K562 (cell line): ENCODE measurements at regions not wholly inside any gene's neighbourhood (a gene's known extent, or its start where the extent isn't known, plus 50 kb on each side); places are given as distances from the start of the nearest gene placed in this dataset.
A peak's percentile ranks its signal among the peaks of the same experiment; 100 is the strongest.

Source experiments
- ATAC-seq: fragments of 200-7000 bp; cut with Tn5 transposase; 3 replicates; pipeline ENCODE4 v1.9.1; 2020; ENCODE audit warnings: moderate library complexity
- BruUV-seq: library from RNA; stranded (reverse); fragments of 400-500 nt; replicated peaks from 2 replicates; lab custom pipeline; 2021; lab: Mats Ljungman, UMichigan
- CTCF ChIA-PET: fragments of 300-600 bp; formaldehyde crosslinking; extraction: SDS; loops from one replicate; lab custom pipeline; 2021; ENCODE audit warnings: low intra/inter-chr PET ratio; lab: Yijun Ruan, JAX
- POLR2A ChIA-PET: fragments of 300-600, 350-650 bp; sonication (Branson Sonifier 250); formaldehyde crosslinking; extraction: SDS; loops from one replicate; lab custom pipeline; 2021; ENCODE audit warnings: antibody characterized with exemption, inconsistent platforms; lab: Yijun Ruan, JAX
- DNase-seq, 4 experiments: peaks; one replicate each; pipeline versions ENCODE4 v3.0.0 to v3.0.0-alpha.2; 2011 to 2018; ENCODE audit warnings: low spot score in 3 of 4, mixed read lengths in 3 of 4; ENCODE audit errors: extremely low read depth in 1 of 4
- FAIRE-seq: peaks from 2 replicates; lab custom pipeline; 2011; peaks lifted over from hg19 to GRCh38; lab: Jason Lieb, UNC
- H2AFZ ChIP-seq: 2 replicates; pipeline ENCODE4 v1.6.0; 2011; ENCODE audit warnings: low read depth, low read length, control low read depth, inconsistent platforms
- H3K27ac ChIP-seq: fragments of 200-600 bp; 3 replicates; pipeline ENCODE4 v1.8.0; 2011; ENCODE audit warnings: low read depth, mild to moderate bottlenecking, control low read depth, inconsistent platforms, low read length, moderate library complexity, mixed read lengths; ENCODE audit errors: extremely low read depth
- H3K27me3 ChIP-seq, 2 experiments: fragments of 300-600 bp in 1 of 2; 2 replicates in 1 of 2; 3 replicates in 1 of 2; pipeline versions ENCODE4 v1.6.0 to v1.8.0; 2011; ENCODE audit warnings: inconsistent platforms in 2 of 2, low read length in 2 of 2, mild to moderate bottlenecking in 1 of 2, mixed read lengths in 1 of 2, moderate library complexity in 1 of 2; ENCODE audit not compliant: control insufficient read depth in 2 of 2, insufficient read depth in 2 of 2
- H3K36me3 ChIP-seq: fragments of 300-600 bp; 3 replicates; pipeline ENCODE4 v1.8.0; 2011; ENCODE audit warnings: mild to moderate bottlenecking, low read length, inconsistent platforms; ENCODE audit not compliant: control insufficient read depth, insufficient read depth
- H3K4me1 ChIP-seq, 2 experiments: fragments of 200-600 bp in 1 of 2; replicated peaks in 1 of 2; 2 replicates in 1 of 2; 3 replicates in 1 of 2; pipeline versions ENCODE4 v1.5.1 to v1.8.0; 2011; ENCODE audit warnings: inconsistent platforms in 2 of 2, low read length in 2 of 2, mild to moderate bottlenecking in 1 of 2, mixed read lengths in 1 of 2, moderate library complexity in 1 of 2; ENCODE audit not compliant: control insufficient read depth in 2 of 2, insufficient read depth in 2 of 2
- H3K4me2 ChIP-seq: 2 replicates; pipeline ENCODE4 v1.6.1; 2011; ENCODE audit warnings: low read length, control low read depth, inconsistent platforms, mixed read lengths; ENCODE audit not compliant: insufficient read depth
- H3K4me3 ChIP-seq: fragments of 200-600 bp; sonication (generic), shearing (Covaris generic); 2 replicates; pipeline ENCODE4 v1.5.1; 2016; ENCODE audit warnings: control low read depth, inconsistent platforms
- H3K79me2 ChIP-seq: fragments of 200-600 bp; 3 replicates; pipeline ENCODE4 v1.8.0; 2011; ENCODE audit warnings: low read length, inconsistent platforms; ENCODE audit not compliant: control insufficient read depth, insufficient read depth
- H3K9ac ChIP-seq, 2 experiments: 2 replicates each; pipeline versions ENCODE4 v1.6.0 to v1.6.1; 2011; ENCODE audit warnings: low read depth in 2 of 2, low read length in 2 of 2, control low read depth in 1 of 2, inconsistent platforms in 1 of 2, mild to moderate bottlenecking in 1 of 2, mixed read lengths in 1 of 2; ENCODE audit not compliant: insufficient read depth in 1 of 2
- H3K9me1 ChIP-seq: one replicate; pipeline ENCODE4 v1.6.0; 2011; ENCODE audit warnings: inconsistent platforms, mild to moderate bottlenecking, low read length, moderate library complexity; ENCODE audit not compliant: control insufficient read depth, insufficient read depth
- H3K9me3 ChIP-seq: replicated peaks from 2 replicates; pipeline ENCODE4 v1.5.1; 2011; ENCODE audit warnings: low read depth, low read length, inconsistent platforms; ENCODE audit not compliant: control insufficient read depth, insufficient read depth
- H4K20me1 ChIP-seq: replicated peaks from 2 replicates; pipeline ENCODE4 v1.6.1; 2011; ENCODE audit warnings: low read length, inconsistent platforms, mixed read lengths; ENCODE audit not compliant: control insufficient read depth, insufficient read depth
- BACH1 ChIP-seq: fragments of 200-800 bp; sonication (Bioruptor generic); IDR thresholded peaks from 2 replicates; pipeline ENCODE4 v1.6.1; 2016; ENCODE audit warnings: missing genetic modification characterization, missing compliant biosample characterization
- DIDO1 ChIP-seq: fragments of 450-650 bp; IDR thresholded peaks from 2 replicates; pipeline ENCODE4 v1.6.1; 2016; ENCODE audit warnings: low read depth, missing biosample characterization, missing genetic modification characterization
- KLF6 ChIP-seq: fragments of 250-450 bp; sonication (Bioruptor Pico); IDR thresholded peaks from 2 replicates; pipeline ENCODE4 v1.4.0; 2020; ENCODE audit warnings: mild to moderate bottlenecking, moderate library complexity, borderline replicate concordance
- MAFK ChIP-seq: IDR thresholded peaks from 2 replicates; pipeline ENCODE4 v1.6.1; 2011; ENCODE audit warnings: low read length, improper control_type of control experiment
- MEIS2 ChIP-seq: fragments of 450-650 bp; IDR thresholded peaks from 2 replicates; pipeline ENCODE4 v1.6.1; 2014; ENCODE audit warnings: mild to moderate bottlenecking; ENCODE audit not compliant: partially characterized antibody
- MYNN ChIP-seq, 2 experiments: sonication (generic); formaldehyde crosslinking in 1 of 2; IDR thresholded peaks; 2 replicates each; pipeline versions ENCODE4 v1.5.0 to v1.6.1; 2016 to 2020; ENCODE audit warnings: antibody characterized with exemption in 1 of 2, missing genetic modification reagents in 1 of 2
- NCOA6 ChIP-seq: fragments of 450-650 bp; IDR thresholded peaks from 2 replicates; pipeline ENCODE4 v1.6.1; 2017; ENCODE audit warnings: mild to moderate bottlenecking
- NFIX ChIP-seq: fragments of 250-450 bp; sonication (Bioruptor Pico); IDR thresholded peaks from 2 replicates; pipeline ENCODE4 v1.4.0; 2020; ENCODE audit warnings: low read depth, mild to moderate bottlenecking, moderate library complexity
- ZNF324 ChIP-seq: fragments of 250-450 bp; sonication (Bioruptor Pico); IDR thresholded peaks from 2 replicates; pipeline ENCODE4 v1.4.0; 2020; ENCODE audit warnings: mild to moderate bottlenecking
- ZNF511 ChIP-seq: sonication (generic); formaldehyde crosslinking; IDR thresholded peaks from 2 replicates; pipeline ENCODE4 v1.8.0; 2022; ENCODE audit warnings: mild to moderate bottlenecking, missing genetic modification reagents
- ZNF592 ChIP-seq: fragments of 450-650 bp; IDR thresholded peaks from 2 replicates; pipeline ENCODE4 v1.6.1; 2017; ENCODE audit warnings: antibody characterized with exemption, mild to moderate bottlenecking
- ZNF696 ChIP-seq: fragments of 250-450 bp; sonication (Bioruptor Pico); conservative IDR thresholded peaks from 2 replicates; pipeline ENCODE4 v1.4.0; 2020; ENCODE audit warnings: mild to moderate bottlenecking, moderate library complexity
- WGBS: fragments of 100-300 bp; shearing (Covaris generic); methylation state at CpG from one replicate; pipeline ENCODE4 v1.1.6; 2016; ENCODE audit warnings: low coverage, mixed read lengths; ENCODE audit not compliant: insufficient coverage; ENCODE audit errors: missing lambda C conversion rate; 5-methylcytosine and 5-hydroxymethylcytosine counted together
- in situ Hi-C: fragments of 300-500 bp; cut with MboI; formaldehyde crosslinking; loops from 4 replicates; pipeline ENCODE4 v1.15.0; 2018; ENCODE audit warnings: inconsistent platforms, mixed read lengths
- intact Hi-C: fragments of 100-400 bp; cut with micrococcal nuclease; formaldehyde crosslinking; loops from 2 replicates; pipeline ENCODE4 v1.14.2; 2022

- Histone ChIP-seq H3K9me3 (no peaks in the 10 kb centered on the region), H2AFZ (no peak overlapping the region), H3K4me3 (no peak overlapping the region), H3K9me1 (no peaks in the 10 kb centered on the region), H4K20me1 (no peaks in the 10 kb centered on the region), H3K9ac (no peak overlapping the region), H3K27me3 (no peaks in the 10 kb centered on the region), H3K36me3 (no peaks in the 10 kb centered on the region), H3K79me2 (no peaks in the 10 kb centered on the region), H3K27ac (no peak overlapping the region), H3K4me1 (peaks cover 0 to 4% of the 10 kb centered on the region in 2 experiments; a peak in 2 of 5 replicates), H3K4me2 (no peak overlapping the region)
- ChIA-PET CTCF (no interaction called here), POLR2A (interaction anchor here (0.6 kb wide), 1 partner anchor 306 kb away, joined by 3 read pairs; no protein-coding TSS in a partner anchor)
- FAIRE-seq = no peak
- no peak for TF ChIP-seq KLF6 (CRISPR knock-in tag)
- 38% methylated on average over 3 of the region's 3 CpGs for WGBS
- intact Hi-C loops (no loop called here), in situ Hi-C loops (no loop called here)
- no TSS peak for BruUV-seq
- no peak for DNase-seq
- no peak for ATAC-seq
These were observed 135.4 kb upstream of the SLC39A10 start for GRCh38 chr2:195521589-195521988.

- in situ Hi-C loops (no loop called here), intact Hi-C loops (no loop called here)
- no TSS peak for BruUV-seq
- Histone ChIP-seq H3K27ac (no peak overlapping the region), H3K9me3 (no peaks in the 10 kb centered on the region), H3K79me2 (no peaks in the 10 kb centered on the region), H3K4me3 (no peak overlapping the region), H3K9ac (no peak overlapping the region; a peak in 1 of 4 replicates), H4K20me1 (no peaks in the 10 kb centered on the region), H3K9me1 (no peaks in the 10 kb centered on the region), H3K27me3 (no peaks in the 10 kb centered on the region), H3K4me2 (no peak overlapping the region), H2AFZ (peak overlapping the region; percentile 34), H3K4me1 (peaks cover 0 to 4% of the 10 kb centered on the region in 2 experiments; a peak in 2 of 5 replicates), H3K36me3 (no peaks in the 10 kb centered on the region)
- FAIRE-seq = no peak
- peak; percentile 33; the same call in 2 of the 3 replicates for ATAC-seq
- WGBS = 23% methylated on average over 4 of the region's 5 CpGs
- DNase-seq = peak in 1 of 4 experiments; percentile 15
- ChIA-PET CTCF (no interaction called here), POLR2A (no interaction called here)
- TF ChIP-seq MEIS2 (peak; percentile 28), NFIX (no peak), ZNF592 (0 out of 2 replicates have a peak, but pooled peaks have one; percentile 33), BACH1 (tag) (no peak), DIDO1 (tag) (no peak), ZNF324 (CRISPR knock-in tag) (no peak), NCOA6 (no peak), ZNF511 (CRISPR knock-in tag) (no peak), ZNF696 (CRISPR knock-in tag) (no peak), MYNN (IDR thresholded peaks at IDR 0.05) (no peak), MYNN (CRISPR knock-in tag; IDR thresholded peaks at IDR 0.05) (no peak), MAFK (no peak)
These were observed 136.3 kb upstream of the SLC39A10 start for GRCh38 chr2:195520671-195521155.
